ENCODE measurements at regions not wholly inside any gene's neighbourhood (a gene's known extent, or its start where the extent isn't known, plus 50 kb on each side); places are given as distances from the start of the nearest gene placed in this dataset.

DNA sequence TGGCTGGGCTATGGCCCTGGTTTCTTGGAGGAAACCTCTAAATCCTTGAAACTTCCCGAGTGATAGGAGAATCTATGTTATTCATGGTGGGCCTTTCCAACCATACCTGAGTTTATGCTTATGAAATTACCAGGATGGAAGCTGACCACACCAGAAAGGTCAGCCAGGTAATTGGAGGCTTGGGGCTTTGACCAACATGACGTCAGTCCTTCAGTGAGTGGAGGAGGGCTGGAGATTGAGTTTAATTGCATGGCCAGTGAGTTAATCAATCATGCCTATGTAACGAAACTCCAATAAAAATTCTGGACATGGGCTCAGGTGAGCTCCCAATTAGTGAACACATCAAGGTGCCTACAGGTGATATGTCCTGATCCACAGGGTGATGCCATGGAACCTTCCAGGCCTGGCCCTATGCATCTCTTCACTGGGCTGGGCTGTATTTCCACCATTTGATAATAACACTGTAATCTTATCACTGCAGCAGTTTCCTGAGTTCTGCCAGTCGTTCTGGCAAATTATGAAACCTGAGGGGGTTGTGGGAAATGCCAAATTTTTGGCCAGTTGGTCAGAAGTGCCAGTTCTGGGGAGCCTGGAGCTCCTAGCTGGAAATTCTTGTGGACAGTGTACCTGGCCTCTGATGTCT is 106.5 kb downstream of the CDH26 start:
- Histone ChIP-seq H3K4me3 (ENCODE audit: low read length) (no peak overlapping the region), H3K27me3 (ENCODE audit: control insufficient read depth, insufficient read depth, low read length) (peaks cover 20% of the 10 kb centered on the region), H3K9me3 (ENCODE audit: control insufficient read depth, low read length) (no peaks in the 10 kb centered on the region), H3K4me1 (ENCODE audit: control insufficient read depth, insufficient read depth, low read length) (no peaks in the 10 kb centered on the region), H3K36me3 (ENCODE audit: control insufficient read depth, insufficient read depth, low read length) (no peaks in the 10 kb centered on the region), H3K9ac (ENCODE audit: low read length) (no peak overlapping the region)

DNA sequence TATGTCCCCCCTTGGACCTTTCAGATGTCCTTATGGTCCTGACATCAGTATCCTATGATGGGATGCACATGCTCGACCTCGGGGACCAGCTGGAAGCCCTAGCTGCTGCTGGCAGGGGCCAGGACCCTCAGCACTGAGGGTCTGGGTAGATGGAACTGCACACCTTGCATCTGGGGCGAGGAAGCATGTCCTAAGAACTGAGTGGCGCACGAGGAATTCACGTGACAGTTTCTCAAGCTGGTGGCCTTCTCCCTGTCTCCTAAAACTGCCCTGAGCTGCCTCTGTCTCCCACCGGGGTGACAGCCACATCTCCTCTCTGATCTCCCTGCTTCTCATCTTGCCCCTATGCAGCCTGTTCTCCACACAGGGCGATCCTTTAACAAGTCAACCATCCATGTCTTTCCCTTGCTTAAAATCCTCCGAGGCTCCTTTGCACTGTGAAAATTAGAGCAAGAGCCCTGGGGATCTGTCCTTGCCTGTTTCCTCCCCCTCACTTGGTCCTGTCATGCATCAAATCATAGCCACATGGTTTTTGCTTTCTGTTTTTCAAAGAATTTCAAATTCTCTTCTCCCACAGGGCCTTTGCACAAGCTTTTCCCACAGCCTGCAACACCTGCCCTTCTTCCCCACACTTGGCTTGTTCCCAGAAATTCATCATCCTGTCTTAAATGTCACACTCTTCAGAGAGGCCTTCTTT is 107.7 kb downstream of the CDH26 start:
- H3K4me3 ChIP-seq (ENCODE audit: low read length): no peak overlapping the region
- no peaks in the 10 kb centered on the region for H3K9me3 ChIP-seq (ENCODE audit: control insufficient read depth, low read length)
- H3K36me3 ChIP-seq (ENCODE audit: control insufficient read depth, insufficient read depth, low read length): no peaks in the 10 kb centered on the region
- H3K27me3 ChIP-seq (ENCODE audit: control insufficient read depth, insufficient read depth, low read length): peaks cover 17% of the 10 kb centered on the region
- no peaks in the 10 kb centered on the region for H3K4me1 ChIP-seq (ENCODE audit: control insufficient read depth, insufficient read depth, low read length)
- no peak overlapping the region for H3K9ac ChIP-seq (ENCODE audit: low read length)

DNA sequence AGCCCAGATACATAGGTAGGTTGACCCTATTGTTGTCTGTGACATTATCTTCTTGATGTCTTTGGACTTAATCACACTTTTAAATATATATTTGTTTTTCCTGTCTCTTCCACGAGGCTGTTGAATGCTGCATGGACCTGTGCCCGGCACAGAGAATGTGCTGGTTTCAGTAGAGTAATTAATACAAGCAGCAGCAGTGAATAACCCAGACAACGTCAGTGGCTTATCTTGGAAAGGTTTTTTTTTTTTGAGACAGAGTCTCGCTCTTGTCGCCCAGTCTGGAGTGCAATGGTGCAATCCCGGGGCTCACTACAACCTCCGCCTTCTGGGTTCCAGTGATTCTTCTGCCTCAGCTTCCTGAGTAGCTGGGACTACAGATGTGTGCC is 108.2 kb downstream of the CDH26 start:
- Histone ChIP-seq H3K9ac (ENCODE audit: low read length) (no peak overlapping the region), H3K27me3 (ENCODE audit: control insufficient read depth, insufficient read depth, low read length) (peaks cover 17% of the 10 kb centered on the region), H3K4me1 (ENCODE audit: control insufficient read depth, insufficient read depth, low read length) (no peaks in the 10 kb centered on the region), H3K4me3 (ENCODE audit: low read length) (no peak overlapping the region), H3K36me3 (ENCODE audit: control insufficient read depth, insufficient read depth, low read length) (no peaks in the 10 kb centered on the region), H3K9me3 (ENCODE audit: control insufficient read depth, low read length) (no peaks in the 10 kb centered on the region)

DNA sequence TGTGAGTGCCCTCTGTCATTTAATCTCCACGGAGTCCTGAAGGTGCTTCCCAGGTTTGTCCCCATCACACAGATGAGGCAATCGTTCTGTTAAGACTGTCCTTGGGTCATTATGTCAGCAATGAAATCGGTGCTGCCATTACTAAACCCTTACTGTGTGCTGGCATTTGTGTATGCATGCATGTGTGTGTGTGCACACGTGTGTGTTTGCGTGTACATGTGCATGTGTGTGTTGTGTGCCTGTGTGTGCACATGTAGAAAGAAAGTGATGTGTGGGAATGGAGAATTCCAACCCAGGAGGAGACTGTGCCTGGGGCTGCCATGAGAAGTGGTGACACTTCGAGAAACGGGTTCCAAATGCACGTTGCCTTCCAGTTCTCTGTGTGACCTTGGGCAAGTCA is 110.3 kb downstream of the CDH26 start:
- H3K4me1 ChIP-seq (ENCODE audit: control insufficient read depth, insufficient read depth, low read length): no peaks in the 10 kb centered on the region
- H3K9me3 ChIP-seq (ENCODE audit: control insufficient read depth, low read length): no peaks in the 10 kb centered on the region
- no peaks in the 10 kb centered on the region for H3K36me3 ChIP-seq (ENCODE audit: control insufficient read depth, insufficient read depth, low read length)
- H3K9ac ChIP-seq (ENCODE audit: low read length): no peak overlapping the region
- H3K27me3 ChIP-seq (ENCODE audit: control insufficient read depth, insufficient read depth, low read length): peaks cover 17% of the 10 kb centered on the region
- H3K4me3 ChIP-seq (ENCODE audit: low read length): no peak overlapping the region

DNA sequence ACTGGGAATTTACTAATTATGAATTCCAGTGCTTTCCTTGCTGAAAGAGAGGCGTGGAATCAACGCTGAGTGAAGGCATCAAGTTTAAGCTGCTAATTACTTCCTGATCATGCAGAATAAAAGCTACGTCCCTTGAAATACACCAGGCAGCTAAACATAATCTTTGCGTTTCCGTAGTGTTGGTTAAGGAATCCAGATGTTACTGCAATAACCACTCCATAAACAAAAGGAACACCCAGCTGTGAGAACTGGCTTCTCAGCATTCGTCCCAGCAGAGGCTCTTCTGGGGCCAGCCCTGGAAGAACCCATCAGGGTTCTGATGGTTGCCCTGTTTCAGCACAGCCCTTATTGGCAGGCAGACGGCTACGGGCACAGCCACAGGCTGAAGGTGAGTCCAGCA is 111.4 kb downstream of the CDH26 start:
- Histone ChIP-seq H3K4me3 (ENCODE audit: low read length) (no peak overlapping the region), H3K9ac (ENCODE audit: low read length) (no peak overlapping the region), H3K36me3 (ENCODE audit: control insufficient read depth, insufficient read depth, low read length) (no peaks in the 10 kb centered on the region), H3K4me1 (ENCODE audit: control insufficient read depth, insufficient read depth, low read length) (no peaks in the 10 kb centered on the region), H3K9me3 (ENCODE audit: control insufficient read depth, low read length) (no peaks in the 10 kb centered on the region), H3K27me3 (ENCODE audit: control insufficient read depth, insufficient read depth, low read length) (peaks cover 17% of the 10 kb centered on the region)

DNA sequence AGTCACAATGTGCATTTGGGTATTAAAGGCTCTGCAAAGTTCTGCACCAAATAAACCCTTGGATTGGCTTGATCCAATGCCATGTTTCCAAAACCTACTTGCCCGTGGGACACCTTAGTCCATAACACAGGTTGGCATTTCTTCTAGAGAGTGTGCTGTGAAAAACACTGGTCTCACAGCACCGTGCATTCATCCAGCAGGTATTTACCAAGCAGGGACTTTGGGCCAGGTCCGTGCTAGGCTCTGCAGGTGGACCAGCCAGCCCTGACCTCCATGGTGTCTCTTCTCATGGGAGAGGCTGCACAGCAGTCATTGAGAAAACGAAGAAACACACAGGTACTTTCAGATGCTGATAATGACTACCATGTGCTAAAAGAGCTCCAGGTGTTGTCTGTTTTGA is 112.6 kb downstream of the CDH26 start:
- H3K9ac ChIP-seq (ENCODE audit: low read length): no peak overlapping the region

DNA sequence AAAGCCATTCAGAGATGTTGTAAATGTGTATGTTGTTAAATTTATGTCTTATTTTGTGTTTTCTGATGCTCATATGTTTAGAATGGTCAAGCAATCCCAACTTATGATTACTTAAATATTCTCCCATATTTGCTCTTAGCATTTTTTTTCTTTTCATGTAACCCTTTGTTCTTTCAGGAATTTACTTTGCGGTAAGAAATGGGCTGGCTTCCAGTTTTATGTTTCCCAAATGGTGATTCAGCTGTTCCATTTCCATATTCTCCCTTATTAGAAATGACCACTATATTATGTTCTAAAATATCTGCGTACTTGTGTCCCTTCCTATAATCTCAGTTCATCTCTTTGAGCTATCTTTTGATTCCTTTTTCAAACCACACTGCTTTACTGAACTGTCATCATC is 113.7 kb downstream of the CDH26 start:
- Histone ChIP-seq H3K27me3 (ENCODE audit: control insufficient read depth, insufficient read depth, low read length) (peaks cover 9% of the 10 kb centered on the region), H3K4me3 (ENCODE audit: low read length) (no peak overlapping the region), H3K4me1 (ENCODE audit: control insufficient read depth, insufficient read depth, low read length) (no peaks in the 10 kb centered on the region), H3K9ac (ENCODE audit: low read length) (no peak overlapping the region), H3K36me3 (ENCODE audit: control insufficient read depth, insufficient read depth, low read length) (no peaks in the 10 kb centered on the region), H3K9me3 (ENCODE audit: control insufficient read depth, low read length) (no peaks in the 10 kb centered on the region)

More for the DNA sequence above, 112.6 kb downstream of the CDH26 start:
- Histone ChIP-seq H3K27me3 (ENCODE audit: control insufficient read depth, insufficient read depth, low read length) (peaks cover 9% of the 10 kb centered on the region), H3K36me3 (ENCODE audit: control insufficient read depth, insufficient read depth, low read length) (no peaks in the 10 kb centered on the region), H3K9me3 (ENCODE audit: control insufficient read depth, low read length) (no peaks in the 10 kb centered on the region), H3K4me3 (ENCODE audit: low read length) (no peak overlapping the region), H3K4me1 (ENCODE audit: control insufficient read depth, insufficient read depth, low read length) (no peaks in the 10 kb centered on the region)

DNA sequence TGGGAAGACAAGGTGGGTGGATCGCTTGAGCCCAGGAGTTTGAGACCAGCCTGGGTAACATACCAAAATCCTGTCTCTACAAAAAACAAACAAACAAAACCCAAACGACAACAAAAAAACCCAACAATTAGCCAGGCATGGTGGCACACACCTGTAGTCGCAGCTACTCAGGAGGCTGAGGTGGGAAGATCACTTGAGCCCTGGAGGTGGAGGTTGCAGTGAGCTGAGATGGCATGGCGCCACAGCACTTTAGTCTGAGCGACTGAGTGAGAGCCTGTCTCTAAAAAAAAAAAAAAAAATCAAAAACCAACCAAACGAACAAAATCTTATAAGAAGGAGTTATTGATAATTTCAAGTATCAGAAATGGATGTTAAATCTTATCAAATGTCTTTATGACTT is 114.9 kb downstream of the CDH26 start:
- Histone ChIP-seq H3K4me1 (ENCODE audit: control insufficient read depth, insufficient read depth, low read length) (no peaks in the 10 kb centered on the region), H3K9me3 (ENCODE audit: control insufficient read depth, low read length) (no peaks in the 10 kb centered on the region), H3K27me3 (ENCODE audit: control insufficient read depth, insufficient read depth, low read length) (peaks cover 9% of the 10 kb centered on the region), H3K36me3 (ENCODE audit: control insufficient read depth, insufficient read depth, low read length) (no peaks in the 10 kb centered on the region), H3K9ac (ENCODE audit: low read length) (no peak overlapping the region), H3K4me3 (ENCODE audit: low read length) (no peak overlapping the region)

DNA sequence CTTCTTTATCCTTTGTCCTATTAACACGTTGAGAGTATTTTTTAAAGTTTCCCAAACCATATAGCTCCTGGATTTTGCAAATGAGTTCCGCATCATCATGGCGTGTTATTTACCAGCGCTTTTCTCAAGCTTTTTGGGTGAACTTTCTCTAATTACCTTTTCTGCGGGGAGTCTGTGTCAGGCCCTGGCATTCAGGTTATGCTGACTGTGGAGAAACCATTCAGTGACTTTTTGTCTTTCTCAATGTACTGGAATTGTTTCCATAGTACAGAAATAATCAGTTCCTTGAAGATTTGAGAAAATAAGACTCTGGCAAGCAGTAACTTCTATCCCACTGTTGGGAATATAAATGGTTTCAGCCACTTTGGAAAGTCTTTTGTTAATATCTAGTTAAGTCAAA is 115.3 kb downstream of the CDH26 start:
- Histone ChIP-seq H3K27me3 (ENCODE audit: control insufficient read depth, insufficient read depth, low read length) (peaks cover 9% of the 10 kb centered on the region), H3K4me1 (ENCODE audit: control insufficient read depth, insufficient read depth, low read length) (no peaks in the 10 kb centered on the region), H3K36me3 (ENCODE audit: control insufficient read depth, insufficient read depth, low read length) (no peaks in the 10 kb centered on the region), H3K9ac (ENCODE audit: low read length) (no peak overlapping the region), H3K9me3 (ENCODE audit: control insufficient read depth, low read length) (no peaks in the 10 kb centered on the region), H3K4me3 (ENCODE audit: low read length) (no peak overlapping the region)

DNA sequence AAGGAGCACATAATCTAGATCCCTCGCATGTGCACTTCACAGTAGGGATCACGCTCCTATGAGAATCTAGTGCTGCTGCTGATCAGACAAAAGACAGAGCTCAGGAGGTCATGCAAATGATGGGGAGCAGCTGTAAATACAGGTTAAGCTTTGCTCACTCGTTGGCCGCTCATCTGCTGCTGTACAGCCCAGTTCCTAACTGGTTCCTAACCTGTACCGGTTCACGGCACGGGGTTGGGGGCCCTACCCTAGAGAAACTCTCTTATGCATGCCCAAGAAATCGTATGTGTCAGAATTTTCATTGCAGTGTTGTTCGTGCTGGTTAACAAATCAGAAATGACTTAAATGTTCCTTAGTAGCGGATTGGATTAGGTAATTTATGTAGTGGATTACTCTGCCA is 116.1 kb downstream of the CDH26 start:
- Histone ChIP-seq H3K27me3 (ENCODE audit: control insufficient read depth, insufficient read depth, low read length) (peaks cover 4% of the 10 kb centered on the region), H3K4me1 (ENCODE audit: control insufficient read depth, insufficient read depth, low read length) (no peaks in the 10 kb centered on the region), H3K4me3 (ENCODE audit: low read length) (no peak overlapping the region), H3K9ac (ENCODE audit: low read length) (no peak overlapping the region), H3K9me3 (ENCODE audit: control insufficient read depth, low read length) (no peaks in the 10 kb centered on the region), H3K36me3 (ENCODE audit: control insufficient read depth, insufficient read depth, low read length) (no peaks in the 10 kb centered on the region)

DNA sequence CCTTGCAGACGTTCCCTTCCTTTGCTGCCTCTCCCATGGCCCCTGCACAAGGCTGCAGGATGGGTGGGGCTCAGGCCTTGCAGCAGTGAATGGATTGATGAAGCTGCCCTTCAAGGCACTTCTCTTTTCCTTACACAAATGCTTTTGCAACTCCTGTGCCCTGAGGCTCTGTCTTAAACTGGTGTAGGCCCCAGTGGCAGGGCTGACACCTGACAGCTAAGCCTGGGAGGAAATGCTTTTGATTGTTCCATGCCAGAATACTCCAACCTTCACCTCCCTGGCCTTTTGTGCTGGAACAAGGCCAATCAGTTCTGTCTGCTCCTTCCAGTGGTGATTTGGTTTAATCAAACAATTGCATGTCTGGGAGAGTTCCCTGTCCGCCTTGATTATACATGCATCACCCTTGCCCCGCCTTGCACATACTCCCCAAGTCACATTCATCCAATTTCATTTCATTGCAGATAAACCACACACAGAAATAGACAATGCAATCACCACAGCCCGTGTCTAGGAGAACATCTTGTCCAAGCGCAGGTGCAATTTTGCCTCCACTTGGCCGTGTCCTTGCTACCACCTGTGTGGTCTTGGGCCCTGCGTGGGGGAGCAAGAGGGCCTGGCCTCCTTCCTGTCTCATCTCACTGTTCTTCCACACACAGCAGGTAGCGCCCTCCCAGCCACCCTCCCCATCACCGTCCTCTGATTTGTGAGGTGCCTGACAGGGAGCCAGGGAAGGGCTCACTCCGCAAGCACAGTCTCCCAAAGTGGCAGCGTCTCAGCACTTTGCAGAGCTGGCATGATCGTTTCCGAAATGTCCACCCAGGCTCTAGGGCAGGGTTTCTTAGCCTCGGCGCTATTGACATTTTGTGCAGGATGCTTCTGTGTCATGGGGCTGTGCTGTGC is 120.4 kb downstream of the CDH26 start:
- Histone ChIP-seq H3K36me3 (ENCODE audit: control insufficient read depth, insufficient read depth, low read length) (no peaks in the 10 kb centered on the region), H3K9me3 (ENCODE audit: control insufficient read depth, low read length) (no peaks in the 10 kb centered on the region), H3K27me3 (ENCODE audit: control insufficient read depth, insufficient read depth, low read length) (peaks cover 3% of the 10 kb centered on the region), H3K4me3 (ENCODE audit: low read length) (no peak overlapping the region), H3K4me1 (ENCODE audit: control insufficient read depth, insufficient read depth, low read length) (no peaks in the 10 kb centered on the region), H3K9ac (ENCODE audit: low read length) (no peak overlapping the region)

DNA sequence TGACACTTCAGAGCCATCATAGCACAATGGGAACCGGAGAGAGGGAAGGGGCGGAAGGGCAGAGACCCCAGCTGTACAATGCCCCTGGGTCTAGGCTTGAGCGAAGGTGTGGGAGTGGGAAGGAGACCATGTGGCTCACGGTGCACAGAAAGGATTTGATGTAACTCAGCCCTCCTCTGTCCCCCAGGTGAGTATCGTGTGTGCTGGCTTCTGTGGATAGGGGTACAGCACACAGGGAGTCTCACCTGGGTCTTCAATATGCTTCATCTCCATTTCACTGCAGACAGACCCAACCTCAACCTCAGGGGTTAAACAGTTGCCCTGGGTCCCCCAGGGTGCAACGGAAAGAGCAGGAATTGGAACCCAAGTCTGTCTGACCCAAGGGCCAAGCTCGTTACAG is 122.2 kb downstream of the CDH26 start:
- Histone ChIP-seq H3K27me3 (ENCODE audit: control insufficient read depth, insufficient read depth, low read length) (peaks cover 9% of the 10 kb centered on the region), H3K36me3 (ENCODE audit: control insufficient read depth, insufficient read depth, low read length) (no peaks in the 10 kb centered on the region), H3K9me3 (ENCODE audit: control insufficient read depth, low read length) (no peaks in the 10 kb centered on the region), H3K4me3 (ENCODE audit: low read length) (no peak overlapping the region), H3K9ac (ENCODE audit: low read length) (no peak overlapping the region), H3K4me1 (ENCODE audit: control insufficient read depth, insufficient read depth, low read length) (no peaks in the 10 kb centered on the region)
